ENCODE measurements at regions not wholly inside any gene's neighbourhood (a gene's known extent, or its start where the extent isn't known, plus 50 kb on each side); places are given as distances from the start of the nearest gene placed in this dataset.

- TF ChIP-seq EZH2 (IDR thresholded peaks at IDR 0.05; ENCODE audit: low read length, missing control alignments): no peak
- no peak for TF ChIP-seq CTCF (conservative IDR thresholded peaks at IDR 0.05 in 1 of 2, IDR thresholded peaks at IDR 0.05 in 1 of 2; ENCODE audit: low read depth in 1 of 2, low read length in 2 of 2)
- DNase-seq (ENCODE audit: low read depth in 2 of 2): no peak
- Histone ChIP-seq H3K27ac (ENCODE audit: insufficient read depth, low read length) (no peak overlapping the region), H3K79me2 (ENCODE audit: control insufficient read depth, insufficient read depth, low read length) (no peaks in the 10 kb centered on the region), H3K9ac (ENCODE audit: insufficient read depth, low read length) (no peak overlapping the region), H3K36me3 (ENCODE audit: control insufficient read depth, insufficient read depth, low read length) (no peaks in the 10 kb centered on the region), H3K4me3 (replicated peaks in 1 of 4; ENCODE audit: control extremely low read depth in 1 of 4, insufficient read depth in 1 of 4, low read depth in 3 of 4, low read length in 4 of 4) (no peak overlapping the region), H3K9me3 (ENCODE audit: control insufficient read depth, insufficient read depth, low read depth, low read length) (no peaks in the 10 kb centered on the region), H3K4me2 (ENCODE audit: extremely low read depth, insufficient read depth, low read length) (no peak overlapping the region), H3K27me3 (ENCODE audit: control insufficient read depth, insufficient read depth, low read length) (peaks cover 6% of the 10 kb centered on the region), H3K4me1 (ENCODE audit: control insufficient read depth, extremely low read depth, insufficient read depth, low read length) (no peaks in the 10 kb centered on the region), H2AFZ (ENCODE audit: low read length) (no peak overlapping the region), H4K20me1 (ENCODE audit: control insufficient read depth, extremely low read depth, insufficient read depth, low read length) (no peaks in the 10 kb centered on the region)
These were observed 308.5 kb upstream of the ROPN1 start for GRCh38 chr3:124300416-124300815.

- Histone ChIP-seq H4K20me1 (ENCODE audit: control insufficient read depth, extremely low read depth, insufficient read depth, low read length) (no peaks in the 10 kb centered on the region), H3K4me2 (ENCODE audit: extremely low read depth, insufficient read depth, low read length) (no peak overlapping the region), H3K9ac (ENCODE audit: insufficient read depth, low read length) (no peak overlapping the region), H2AFZ (ENCODE audit: low read length) (no peak overlapping the region), H3K9me3 (ENCODE audit: control insufficient read depth, insufficient read depth, low read depth, low read length) (no peaks in the 10 kb centered on the region), H3K4me1 (ENCODE audit: control insufficient read depth, extremely low read depth, insufficient read depth, low read length) (no peaks in the 10 kb centered on the region), H3K4me3 (replicated peaks in 1 of 4; ENCODE audit: control extremely low read depth in 1 of 4, insufficient read depth in 1 of 4, low read depth in 3 of 4, low read length in 4 of 4) (no peak overlapping the region), H3K79me2 (ENCODE audit: control insufficient read depth, insufficient read depth, low read length) (no peaks in the 10 kb centered on the region), H3K27ac (ENCODE audit: insufficient read depth, low read length) (no peak overlapping the region), H3K27me3 (ENCODE audit: control insufficient read depth, insufficient read depth, low read length) (peaks cover 4% of the 10 kb centered on the region), H3K36me3 (ENCODE audit: control insufficient read depth, insufficient read depth, low read length) (no peaks in the 10 kb centered on the region)
- TF ChIP-seq CTCF (conservative IDR thresholded peaks at IDR 0.05 in 1 of 2, IDR thresholded peaks at IDR 0.05 in 1 of 2; ENCODE audit: low read depth in 1 of 2, low read length in 2 of 2): no peak
- no peak for TF ChIP-seq EZH2 (IDR thresholded peaks at IDR 0.05; ENCODE audit: low read length, missing control alignments)
- DNase-seq (ENCODE audit: low read depth in 2 of 2): no peak
These were observed 311.5 kb upstream of the ROPN1 start for GRCh38 chr3:124303305-124303910.

- TF ChIP-seq EZH2 (IDR thresholded peaks at IDR 0.05; ENCODE audit: low read length, missing control alignments): no peak
- no peak for TF ChIP-seq CTCF (conservative IDR thresholded peaks at IDR 0.05 in 1 of 2, IDR thresholded peaks at IDR 0.05 in 1 of 2; ENCODE audit: low read depth in 1 of 2, low read length in 2 of 2)
- H3K9ac ChIP-seq (ENCODE audit: insufficient read depth, low read length): no peak overlapping the region
- H3K4me1 ChIP-seq (ENCODE audit: control insufficient read depth, extremely low read depth, insufficient read depth, low read length): no peaks in the 10 kb centered on the region
- no peak for DNase-seq (ENCODE audit: low read depth in 2 of 2)
- H3K27me3 ChIP-seq (ENCODE audit: control insufficient read depth, insufficient read depth, low read length): peaks cover 4% of the 10 kb centered on the region
- no peaks in the 10 kb centered on the region for H4K20me1 ChIP-seq (ENCODE audit: control insufficient read depth, extremely low read depth, insufficient read depth, low read length)
- H3K9me3 ChIP-seq (ENCODE audit: control insufficient read depth, insufficient read depth, low read depth, low read length): no peaks in the 10 kb centered on the region
- no peak overlapping the region for H3K4me3 ChIP-seq (replicated peaks in 1 of 4; ENCODE audit: control extremely low read depth in 1 of 4, insufficient read depth in 1 of 4, low read depth in 3 of 4, low read length in 4 of 4)
- no peaks in the 10 kb centered on the region for H3K36me3 ChIP-seq (ENCODE audit: control insufficient read depth, insufficient read depth, low read length)
- H3K27ac ChIP-seq (ENCODE audit: insufficient read depth, low read length): no peak overlapping the region
- no peak overlapping the region for H3K4me2 ChIP-seq (ENCODE audit: extremely low read depth, insufficient read depth, low read length)
- no peak overlapping the region for H2AFZ ChIP-seq (ENCODE audit: low read length)
- no peaks in the 10 kb centered on the region for H3K79me2 ChIP-seq (ENCODE audit: control insufficient read depth, insufficient read depth, low read length)
These were observed 314.7 kb upstream of the ROPN1 start for GRCh38 chr3:124306665-124307064.

All from fibroblast of lung (primary cell).